Lower leg skin (tissue), 4 donors: ENCODE measurements at regions not wholly inside any gene's neighbourhood (a gene's known extent, or its start where the extent isn't known, plus 50 kb on each side); places are given as distances from the start of the nearest gene placed in this dataset.
A peak's percentile ranks its signal among the peaks of the same experiment; 100 is the strongest.

Experiments
- DNase-seq, 2 donors: peaks; one replicate each; pipeline ENCODE4 v3.0.0-alpha.2; 2019; ENCODE audit warnings: low spot score in 2 of 2
- H3K4me3 ChIP-seq: fragments of 200-600 bp; sonication (generic); 2 replicates; pipeline ENCODE4 v1.5.1; 2017; ENCODE audit warnings: mild to moderate bottlenecking, low read depth; ENCODE audit not compliant: poor library complexity, severe bottlenecking
- CTCF ChIP-seq, 3 donors: fragments of 450-650 bp; IDR thresholded peaks; one replicate each; pipeline ENCODE4 v1.5.1; 2016; ENCODE audit warnings: antibody characterized with exemption in 3 of 3, mild to moderate bottlenecking in 3 of 3, moderate library complexity in 2 of 3
- POLR2A ChIP-seq, 2 donors: fragments of 450-650 bp; IDR thresholded peaks; one replicate each; pipeline ENCODE4 v1.6.1; 2016 to 2017; ENCODE audit warnings: antibody characterized with exemption in 2 of 2, mild to moderate bottlenecking in 1 of 2, moderate library complexity in 1 of 2
- WGBS, 2 donors: methylation state at CpG; one replicate each; pipeline ENCODE4 v1.1.5; 2018; 5-methylcytosine and 5-hydroxymethylcytosine counted together
- intact Hi-C: fragments of 100-400 bp; cut with DNase I; formaldehyde crosslinking; loops from one replicate; pipeline ENCODE4 v1.15.0; 2023; ENCODE audit warnings: low total_unique reads

DNA sequence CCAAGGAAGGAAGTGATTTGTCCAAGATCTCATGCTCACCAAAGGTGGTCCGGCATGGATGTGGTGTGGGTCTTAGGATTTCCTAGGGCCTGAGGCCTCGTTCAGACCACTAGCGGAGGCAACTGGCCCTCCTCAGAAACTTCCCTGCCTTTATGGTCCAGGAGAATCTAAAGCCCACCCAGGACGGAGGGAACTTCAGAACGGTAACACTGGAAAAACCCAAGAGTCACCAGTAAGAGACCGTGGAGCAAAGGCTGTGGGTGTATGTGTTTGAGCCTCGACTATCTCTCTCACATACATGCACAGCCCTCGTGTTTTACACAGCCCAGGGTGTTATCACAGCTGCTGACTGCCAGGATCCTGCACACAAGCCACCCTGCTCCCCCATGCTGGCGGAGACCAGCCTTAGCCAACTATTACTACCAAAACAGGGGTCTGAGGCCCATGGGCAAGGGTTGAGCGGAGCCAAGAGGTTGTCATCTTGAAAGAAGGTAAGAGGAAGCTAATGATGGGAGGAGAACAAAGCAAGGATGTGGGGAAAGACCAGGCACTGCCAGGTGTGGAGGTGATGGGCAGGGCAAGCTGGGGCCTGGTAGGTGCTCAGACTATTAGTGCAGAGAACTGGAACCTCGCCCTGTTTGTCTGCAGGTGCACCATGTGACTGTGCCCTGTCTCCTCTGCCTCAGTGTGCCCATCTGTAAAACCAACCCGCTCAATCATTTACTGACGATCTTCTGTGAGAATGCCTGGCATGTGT, 170.2 kb upstream of the ZMIZ1 start:
- 89 to 95% methylated on average over 13 of the region's 13 CpGs for WGBS, 2 donors
- no peak overlapping the region for H3K4me3 ChIP-seq
- TF ChIP-seq POLR2A (IDR thresholded peaks at IDR 0.05) (no peak), CTCF (IDR thresholded peaks at IDR 0.05) (no peak)

DNA sequence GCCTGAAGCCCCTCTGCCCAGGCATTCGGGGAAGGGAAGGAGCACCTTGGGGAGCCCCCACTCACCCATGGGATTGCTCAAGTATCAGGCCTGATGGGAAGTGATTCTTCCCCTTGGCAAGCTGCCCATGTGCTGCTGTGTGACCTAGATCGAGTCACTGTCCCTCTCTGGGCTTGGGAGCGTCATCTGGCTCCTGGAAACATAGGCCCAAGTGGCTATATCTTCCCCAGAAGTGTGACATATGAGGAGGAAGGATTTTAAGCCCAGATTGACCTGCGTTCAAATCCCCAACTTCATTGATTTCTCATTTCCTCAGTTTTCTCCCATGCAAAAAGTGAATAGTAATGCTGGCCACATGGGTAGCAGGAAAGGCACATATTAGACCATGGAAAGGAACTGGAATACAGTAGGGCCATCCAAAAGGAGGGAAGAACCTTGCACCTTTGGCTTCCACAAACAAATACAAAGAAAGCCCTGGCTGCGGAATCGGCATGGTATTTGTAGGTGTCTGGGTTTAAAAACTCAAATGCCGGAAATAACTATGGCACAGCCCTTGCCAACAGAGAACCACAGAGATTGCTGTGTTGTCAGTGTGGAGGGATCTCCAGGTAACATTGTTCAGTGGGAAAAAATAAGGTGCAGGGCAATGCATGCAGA, 169.5 kb upstream of the ZMIZ1 start:
- TF ChIP-seq POLR2A (IDR thresholded peaks at IDR 0.05) (no peak), CTCF (IDR thresholded peaks at IDR 0.05) (no peak)
- intact Hi-C loops: no loop called here
- WGBS, 2 donors: 86 to 92% methylated on average over 7 of the region's 7 CpGs
- DNase-seq: peak in 1 of 2 donors; percentile 53
- H3K4me3 ChIP-seq: no peak overlapping the region

More for the DNA sequence above, 170.2 kb upstream of the ZMIZ1 start:
- DNase-seq: peak in 1 of 2 donors; percentile 61
- intact Hi-C loops: no loop called here

- TF ChIP-seq POLR2A (IDR thresholded peaks at IDR 0.05) (no peak), CTCF (IDR thresholded peaks at IDR 0.05) (no peak)
- intact Hi-C loops: no loop called here
- H3K4me3 ChIP-seq: no peak overlapping the region
- 64 to 83% methylated on average over 11 of the region's 11 CpGs for WGBS, 2 donors
- DNase-seq: peak; percentile 39 to 90
Measured at GRCh38 chr10:78899996-78900714, 168.6 kb upstream of the ZMIZ1 start.

DNA sequence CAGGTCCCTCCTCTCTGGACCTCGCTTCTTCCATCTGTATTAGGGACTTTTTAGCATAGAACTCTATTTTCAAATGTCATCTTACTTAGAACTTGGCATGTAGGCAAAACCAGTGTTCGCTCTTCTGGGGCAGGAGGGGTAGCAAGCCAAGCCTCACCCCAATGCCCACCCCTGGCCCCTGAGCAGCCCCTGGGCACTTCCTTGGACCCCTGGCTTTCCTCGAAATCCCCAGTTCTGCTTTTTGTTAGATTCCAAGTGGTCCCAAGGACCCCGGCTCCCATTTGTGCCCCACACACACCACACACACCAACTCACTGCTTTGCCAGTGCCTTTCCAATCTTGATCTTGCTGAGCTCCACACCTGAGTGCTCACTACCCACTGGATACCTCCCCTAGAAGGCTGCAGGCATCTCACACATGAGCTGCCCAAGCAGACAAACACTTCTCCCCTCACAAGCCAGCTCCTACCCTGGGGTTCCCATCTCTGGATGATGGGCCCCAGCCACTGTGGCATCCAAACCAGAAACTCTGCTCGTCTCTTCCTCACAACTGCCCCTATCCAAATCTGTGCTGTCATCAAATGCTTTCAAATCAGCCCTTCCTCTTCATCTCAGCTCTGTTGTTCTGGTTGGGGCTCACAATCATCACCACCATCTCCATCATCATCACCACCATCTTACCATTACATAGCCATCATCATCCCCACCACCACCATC, 167.9 kb upstream of the ZMIZ1 start:
- TF ChIP-seq POLR2A (IDR thresholded peaks at IDR 0.05): no peak
- TF ChIP-seq CTCF (IDR thresholded peaks at IDR 0.05): no peak
- 94 to 96% methylated on average over 5 of the region's 5 CpGs for WGBS, 2 donors
- H3K4me3 ChIP-seq: no peak overlapping the region
- intact Hi-C loops: no loop called here
- peak; percentile 8 to 63 for DNase-seq

DNA sequence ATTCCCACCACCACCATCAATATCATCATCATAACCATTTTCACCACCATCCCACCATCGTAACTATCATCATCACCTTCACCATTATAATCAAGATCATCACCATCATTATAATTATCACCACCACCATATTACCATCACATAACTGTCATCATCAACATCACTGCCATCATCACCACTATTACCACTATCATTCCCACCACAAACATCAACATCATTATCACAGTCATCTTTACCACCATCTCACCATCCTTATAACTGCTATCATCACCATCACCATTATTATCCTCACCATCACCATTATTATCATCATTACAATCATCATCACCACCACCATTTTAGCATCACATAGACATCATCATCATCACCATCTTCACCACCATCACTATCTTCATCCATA, 167.1 kb upstream of the ZMIZ1 start:
- H3K4me3 ChIP-seq: no peak overlapping the region
- WGBS, 2 donors: 96 to 97% methylated on average over 1 of the region's 1 CpG
- TF ChIP-seq POLR2A (IDR thresholded peaks at IDR 0.05) (no peak), CTCF (IDR thresholded peaks at IDR 0.05) (no peak)
- DNase-seq: no peak
- intact Hi-C loops: no loop called here
